ENCODE measurements at regions not wholly inside any gene's neighbourhood (a gene's known extent, or its start where the extent isn't known, plus 50 kb on each side); places are given as distances from the start of the nearest gene placed in this dataset.

- POLR2A ChIA-PET = no interaction called here
- no peaks in the 10 kb centered on the region for H3K36me3 ChIP-seq (ENCODE audit: control insufficient read depth, insufficient read depth, low read length)
- no peaks in the 10 kb centered on the region for H3K27me3 ChIP-seq (ENCODE audit: control insufficient read depth, insufficient read depth, low read length)
- H3K4me3 ChIP-seq (ENCODE audit: low read depth, low read length) = no peak overlapping the region
- no peak for TF ChIP-seq CTCF (IDR thresholded peaks at IDR 0.05; ENCODE audit: insufficient read depth, low read depth, low read length)
- DNase-seq (ENCODE audit: low read depth) = no peak
- CTCF ChIA-PET = no interaction called here
These were observed 95.5 kb upstream of the KLHL13 start for GRCh38 chrX:118211891-118212816.

GRCh38 chrX:118212817-118213183 is 96.2 kb upstream of the KLHL13 start:
- Histone ChIP-seq H3K36me3 (ENCODE audit: control insufficient read depth, insufficient read depth, low read length) (no peaks in the 10 kb centered on the region), H3K4me3 (ENCODE audit: low read depth, low read length) (no peak overlapping the region), H3K27me3 (ENCODE audit: control insufficient read depth, insufficient read depth, low read length) (no peaks in the 10 kb centered on the region)
- TF ChIP-seq CTCF (IDR thresholded peaks at IDR 0.05; ENCODE audit: insufficient read depth, low read depth, low read length) = no peak
- ChIA-PET CTCF (no interaction called here), POLR2A (no interaction called here)
- DNase-seq (ENCODE audit: low read depth) = no peak

- ChIA-PET CTCF (no interaction called here), POLR2A (no interaction called here)
- no peak for TF ChIP-seq CTCF (IDR thresholded peaks at IDR 0.05; ENCODE audit: insufficient read depth, low read depth, low read length)
- Histone ChIP-seq H3K4me3 (ENCODE audit: low read depth, low read length) (no peak overlapping the region), H3K36me3 (ENCODE audit: control insufficient read depth, insufficient read depth, low read length) (no peaks in the 10 kb centered on the region), H3K27me3 (ENCODE audit: control insufficient read depth, insufficient read depth, low read length) (no peaks in the 10 kb centered on the region)
- DNase-seq (ENCODE audit: low read depth) = no peak
These were observed 98.7 kb upstream of the KLHL13 start for GRCh38 chrX:118215346-118215745.

- no peak for DNase-seq (ENCODE audit: low read depth)
- H3K27me3 ChIP-seq (ENCODE audit: control insufficient read depth, insufficient read depth, low read length) = no peaks in the 10 kb centered on the region
- no peaks in the 10 kb centered on the region for H3K36me3 ChIP-seq (ENCODE audit: control insufficient read depth, insufficient read depth, low read length)
- POLR2A ChIA-PET = no interaction called here
- H3K4me3 ChIP-seq (ENCODE audit: low read depth, low read length) = no peak overlapping the region
- no peak for TF ChIP-seq CTCF (IDR thresholded peaks at IDR 0.05; ENCODE audit: insufficient read depth, low read depth, low read length)
- CTCF ChIA-PET = no interaction called here
These were observed 99.5 kb upstream of the KLHL13 start for GRCh38 chrX:118216087-118216486.

GRCh38 chrX:118216509-118216908 is 99.9 kb upstream of the KLHL13 start:
- Histone ChIP-seq H3K27me3 (ENCODE audit: control insufficient read depth, insufficient read depth, low read length) (no peaks in the 10 kb centered on the region), H3K36me3 (ENCODE audit: control insufficient read depth, insufficient read depth, low read length) (no peaks in the 10 kb centered on the region), H3K4me3 (ENCODE audit: low read depth, low read length) (no peak overlapping the region)
- DNase-seq (ENCODE audit: low read depth) = no peak
- no peak for TF ChIP-seq CTCF (IDR thresholded peaks at IDR 0.05; ENCODE audit: insufficient read depth, low read depth, low read length)
- CTCF ChIA-PET = no interaction called here
- POLR2A ChIA-PET = no interaction called here

All from BJ (cell line).